ENCODE measurements at regions not wholly inside any gene's neighbourhood (a gene's known extent, or its start where the extent isn't known, plus 50 kb on each side); places are given as distances from the start of the nearest gene placed in this dataset.

GRCh38 chr6:148649454-148649963 lies 97.3 kb upstream of the UST start:
- Histone ChIP-seq H3K9ac (ENCODE audit: low read depth in 1 of 2, low read length in 2 of 2) (no peak overlapping the region), H3K27me3 (ENCODE audit: control insufficient read depth in 4 of 4, insufficient read depth in 4 of 4, low read length in 3 of 4) (no peaks in the 10 kb centered on the region), H3K9me3 (ENCODE audit: control insufficient read depth in 4 of 4, low read length in 3 of 4) (no peaks in the 10 kb centered on the region), H3K4me1 (ENCODE audit: control insufficient read depth in 4 of 4, insufficient read depth in 4 of 4, low read length in 3 of 4) (no peaks in the 10 kb centered on the region), H3K4me3 (ENCODE audit: low read depth in 1 of 3, low read length in 3 of 3) (no peak overlapping the region), H3K27ac (ENCODE audit: low read depth in 1 of 2, low read length in 2 of 2) (no peak overlapping the region), H3K36me3 (ENCODE audit: control insufficient read depth in 4 of 4, insufficient read depth in 3 of 4, low read depth in 1 of 4, low read length in 3 of 4) (no peaks in the 10 kb centered on the region)
- TF ChIP-seq, protein P1, sequence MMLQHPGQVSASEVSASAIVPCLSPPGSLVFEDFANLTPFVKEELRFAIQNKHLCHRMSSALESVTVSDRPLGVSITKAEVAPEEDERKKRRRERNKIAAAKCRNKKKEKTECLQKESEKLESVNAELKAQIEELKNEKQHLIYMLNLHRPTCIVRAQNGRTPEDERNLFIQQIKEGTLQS (IDR thresholded peaks at IDR 0.05) = no peak
- TF ChIP-seq SP1 (IDR thresholded peaks at IDR 0.05) (no peak), HNF4G (IDR thresholded peaks at IDR 0.05) (no peak), NR2F2 (IDR thresholded peaks at IDR 0.05) (no peak), TAF1 (conservative IDR thresholded peaks at IDR 0.05) (no peak), RXRA (IDR thresholded peaks at IDR 0.05) (no peak), FOXA2 (IDR thresholded peaks at IDR 0.05) (no peak), YY1 (IDR thresholded peaks at IDR 0.05) (no peak), RAD21 (IDR thresholded peaks at IDR 0.05) (no peak)
- TF ChIP-seq, protein P2, sequence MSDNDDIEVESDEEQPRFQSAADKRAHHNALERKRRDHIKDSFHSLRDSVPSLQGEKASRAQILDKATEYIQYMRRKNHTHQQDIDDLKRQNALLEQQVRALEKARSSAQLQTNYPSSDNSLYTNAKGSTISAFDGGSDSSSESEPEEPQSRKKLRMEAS (IDR thresholded peaks at IDR 0.05) = no peak
- no peak for DNase-seq (ENCODE audit: low spot score)

DNA sequence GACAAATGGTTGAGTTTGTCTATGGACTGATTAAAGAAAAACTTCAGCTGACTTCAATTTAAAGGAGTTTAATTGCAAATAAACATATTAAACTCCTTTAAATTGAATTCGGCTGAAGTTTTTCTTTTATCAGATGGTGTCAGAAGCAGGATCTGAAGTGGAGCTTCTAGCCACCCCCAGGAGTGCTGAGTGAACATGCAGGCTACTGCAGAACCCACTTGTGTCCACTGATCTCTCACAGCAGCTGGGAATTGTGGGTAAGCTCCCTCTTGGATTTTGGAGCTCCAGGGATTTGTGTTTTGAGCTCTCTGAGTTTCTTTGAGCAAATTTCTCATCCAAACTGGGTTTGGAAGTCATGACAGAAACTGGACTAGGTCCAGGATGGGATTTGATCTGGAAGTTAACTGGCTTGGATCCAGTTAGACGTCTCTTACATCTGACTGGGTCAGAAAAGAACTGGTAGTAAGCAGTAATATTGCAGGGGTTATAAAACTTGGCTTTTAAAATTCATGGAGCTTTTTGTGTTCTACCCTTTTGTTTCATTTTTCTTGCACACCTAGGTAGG lies 95.8 kb upstream of the UST start:
- Histone ChIP-seq H3K27me3 (ENCODE audit: control insufficient read depth in 4 of 4, insufficient read depth in 4 of 4, low read length in 3 of 4) (no peaks in the 10 kb centered on the region), H3K4me3 (ENCODE audit: low read depth in 1 of 3, low read length in 3 of 3) (no peak overlapping the region), H3K9ac (ENCODE audit: low read depth in 1 of 2, low read length in 2 of 2) (no peak overlapping the region), H3K27ac (ENCODE audit: low read depth in 1 of 2, low read length in 2 of 2) (no peak overlapping the region), H3K36me3 (ENCODE audit: control insufficient read depth in 4 of 4, insufficient read depth in 3 of 4, low read depth in 1 of 4, low read length in 3 of 4) (no peaks in the 10 kb centered on the region), H3K4me1 (ENCODE audit: control insufficient read depth in 4 of 4, insufficient read depth in 4 of 4, low read length in 3 of 4) (no peaks in the 10 kb centered on the region), H3K9me3 (ENCODE audit: control insufficient read depth in 4 of 4, low read length in 3 of 4) (no peaks in the 10 kb centered on the region)
- DNase-seq (ENCODE audit: low spot score) = no peak
- WGBS = 59% methylated on average over 2 of the region's 2 CpGs
- TF ChIP-seq, protein P1 (IDR thresholded peaks at IDR 0.05) = no peak
- no peak for TF ChIP-seq REST (IDR thresholded peaks at IDR 0.05)
- TF ChIP-seq FOXA1 (IDR thresholded peaks at IDR 0.05) = no peak
- TF ChIP-seq RXRA (IDR thresholded peaks at IDR 0.05) = no peak
- TF ChIP-seq FOXA2 (IDR thresholded peaks at IDR 0.05) = no peak

GRCh38 chr6:148652205-148652604 lies 94.6 kb upstream of the UST start:
- no peak overlapping the region for H3K4me3 ChIP-seq (ENCODE audit: low read depth in 1 of 3, low read length in 3 of 3)
- H3K9me3 ChIP-seq (ENCODE audit: control insufficient read depth in 4 of 4, low read length in 3 of 4) = no peaks in the 10 kb centered on the region
- no peak overlapping the region for H3K9ac ChIP-seq (ENCODE audit: low read depth in 1 of 2, low read length in 2 of 2)
- H3K36me3 ChIP-seq (ENCODE audit: control insufficient read depth in 4 of 4, insufficient read depth in 3 of 4, low read depth in 1 of 4, low read length in 3 of 4) = no peaks in the 10 kb centered on the region
- no peaks in the 10 kb centered on the region for H3K27me3 ChIP-seq (ENCODE audit: control insufficient read depth in 4 of 4, insufficient read depth in 4 of 4, low read length in 3 of 4)
- DNase-seq (ENCODE audit: low spot score) = no peak
- TF ChIP-seq, protein P2 (IDR thresholded peaks at IDR 0.05) = no peak
- no peak for TF ChIP-seq EGR1 (IDR thresholded peaks at IDR 0.05; ENCODE audit: low read depth in 2 of 2)
- TF ChIP-seq FOXA1 (IDR thresholded peaks at IDR 0.05) = no peak
- no peak for TF ChIP-seq YY1 (IDR thresholded peaks at IDR 0.05)
- no peak for TF ChIP-seq REST (IDR thresholded peaks at IDR 0.05)
- TF ChIP-seq GABPA (IDR thresholded peaks at IDR 0.05 in 1 of 2, conservative IDR thresholded peaks at IDR 0.05 in 1 of 2) = no peak
- no peak for TF ChIP-seq JUND (IDR thresholded peaks at IDR 0.05)
- no peak for TF ChIP-seq NR2F2 (IDR thresholded peaks at IDR 0.05)
- H3K27ac ChIP-seq (ENCODE audit: low read depth in 1 of 2, low read length in 2 of 2) = no peak overlapping the region
- no peaks in the 10 kb centered on the region for H3K4me1 ChIP-seq (ENCODE audit: control insufficient read depth in 4 of 4, insufficient read depth in 4 of 4, low read length in 3 of 4)
